CD4-positive, alpha-beta memory T cell (primary cell): ENCODE measurements at regions not wholly inside any gene's neighbourhood (a gene's known extent, or its start where the extent isn't known, plus 50 kb on each side); places are given as distances from the start of the nearest gene placed in this dataset.

Experiments
- CTCF ChIA-PET: fragments of 350-600 bp; sonication (Branson Sonifier 250); formaldehyde crosslinking; loops from one replicate; lab custom pipeline; 2021; ENCODE audit warnings: inconsistent platforms; ENCODE audit not compliant: partially characterized antibody; lab: Charles Lee
- POLR2A ChIA-PET: fragments of 350-600 bp; sonication (Branson Sonifier 250); formaldehyde crosslinking; loops from one replicate; lab custom pipeline; 2021; ENCODE audit not compliant: partially characterized antibody; lab: Charles Lee
- DNase-seq, 5 donors: peaks; one replicate each; pipeline versions ENCODE4 v3.0.0 to v3.0.0-alpha.2; 2020 to 2022; ENCODE audit warnings: mixed read lengths in 1 of 5
- H3K27ac ChIP-seq: one replicate; pipeline ENCODE4 v1.7.0; 2013; ENCODE audit warnings: low read depth, low read length
- H3K27me3 ChIP-seq: 2 replicates; pipeline ENCODE4 v1.7.0; 2013; ENCODE audit warnings: mild to moderate bottlenecking, low read length, moderate library complexity; ENCODE audit not compliant: insufficient read depth
- H3K36me3 ChIP-seq: 2 replicates; pipeline ENCODE4 v1.7.0; 2013; ENCODE audit warnings: mild to moderate bottlenecking, low read length, moderate library complexity; ENCODE audit not compliant: insufficient read depth
- H3K4me1 ChIP-seq: 2 replicates; pipeline ENCODE4 v1.7.0; 2013; ENCODE audit warnings: mild to moderate bottlenecking, low read length, moderate library complexity; ENCODE audit not compliant: insufficient read depth
- H3K4me3 ChIP-seq, 2 donors: one replicate each; pipeline ENCODE4 v1.7.0; 2013; ENCODE audit warnings: low read length in 2 of 2, mild to moderate bottlenecking in 1 of 2
- H3K9me3 ChIP-seq, 2 donors: one replicate each; pipeline ENCODE4 v1.7.0; 2013; ENCODE audit warnings: low read length in 2 of 2, control low read depth in 1 of 2; ENCODE audit not compliant: control insufficient read depth in 1 of 2
- H3K27ac Mint-ChIP-seq, 7 donors: one replicate each; pipeline ENCODE4 v1.8.0; 2020 to 2021; ENCODE audit warnings: mixed read lengths in 7 of 7, mild to moderate bottlenecking in 6 of 7, inconsistent platforms in 3 of 7, moderate library complexity in 3 of 7
- H3K27me3 Mint-ChIP-seq, 2 donors: one replicate each; pipeline ENCODE4 v1.8.0; 2020 to 2021; ENCODE audit warnings: mixed read lengths in 2 of 2
- H3K36me3 Mint-ChIP-seq, 2 donors: one replicate each; pipeline ENCODE4 v1.8.0; 2020 to 2021; ENCODE audit warnings: mixed read lengths in 2 of 2, inconsistent platforms in 1 of 2, mild to moderate bottlenecking in 1 of 2
- H3K4me1 Mint-ChIP-seq, 4 donors: one replicate each; pipeline ENCODE4 v1.8.0; 2020 to 2021; ENCODE audit warnings: mixed read lengths in 4 of 4, mild to moderate bottlenecking in 1 of 4
- H3K4me3 Mint-ChIP-seq, 8 donors: one replicate each; pipeline ENCODE4 v1.8.0; 2020 to 2021; ENCODE audit warnings: mixed read lengths in 8 of 8, mild to moderate bottlenecking in 7 of 8, moderate library complexity in 6 of 8, inconsistent platforms in 3 of 8
- H3K9me3 Mint-ChIP-seq, 8 donors: one replicate each; pipeline ENCODE4 v1.8.0; 2020 to 2021; ENCODE audit warnings: mixed read lengths in 8 of 8, mild to moderate bottlenecking in 5 of 8, inconsistent platforms in 3 of 8, moderate library complexity in 1 of 8
- intact Hi-C: fragments of 100-400 bp; cut with micrococcal nuclease; formaldehyde crosslinking; loops from one replicate; pipeline ENCODE4 v1.15.1; 2023

DNA sequence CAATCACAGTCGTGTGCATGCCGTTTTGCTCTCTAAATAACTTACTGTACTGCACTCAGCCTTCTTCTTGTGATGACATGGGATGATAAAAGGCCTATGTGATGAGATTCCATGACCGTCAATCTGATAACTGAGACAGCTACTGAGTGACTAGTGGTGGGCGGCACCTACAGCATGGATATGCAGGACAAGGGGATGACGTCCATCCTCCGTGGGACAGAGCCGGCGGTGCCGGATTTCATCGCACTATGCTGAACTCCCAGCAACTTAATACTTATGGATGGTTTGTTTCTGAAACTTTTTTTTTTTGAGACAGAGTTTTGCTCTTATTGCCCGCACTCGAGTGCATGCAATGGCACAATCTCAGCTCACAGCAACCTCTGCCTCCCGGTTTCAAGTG lies 146.8 kb upstream of the TSHZ3 start:
- POLR2A ChIA-PET: no interaction called here
- Histone ChIP-seq H3K27me3 (no peaks in the 10 kb centered on the region), H3K9me3 (no peaks in the 10 kb centered on the region), H3K27ac (no peak overlapping the region), H3K36me3 (no peaks in the 10 kb centered on the region), H3K4me1 (no peaks in the 10 kb centered on the region), H3K4me3 (no peak overlapping the region)
- H3K36me3 Mint-ChIP-seq: no peaks in the 10 kb centered on the region
- H3K4me1 Mint-ChIP-seq: no peaks in the 10 kb centered on the region
- H3K27me3 Mint-ChIP-seq: peaks cover 0 to 4% of the 10 kb centered on the region in 2 donors
- intact Hi-C loops: no loop called here
- peaks cover 0 to 2% (median 0%) of the 10 kb centered on the region in 8 donors for H3K9me3 Mint-ChIP-seq
- no peak overlapping the region for H3K4me3 Mint-ChIP-seq
- DNase-seq: no peak
- CTCF ChIA-PET: no interaction called here
- H3K27ac Mint-ChIP-seq: no peak overlapping the region

DNA sequence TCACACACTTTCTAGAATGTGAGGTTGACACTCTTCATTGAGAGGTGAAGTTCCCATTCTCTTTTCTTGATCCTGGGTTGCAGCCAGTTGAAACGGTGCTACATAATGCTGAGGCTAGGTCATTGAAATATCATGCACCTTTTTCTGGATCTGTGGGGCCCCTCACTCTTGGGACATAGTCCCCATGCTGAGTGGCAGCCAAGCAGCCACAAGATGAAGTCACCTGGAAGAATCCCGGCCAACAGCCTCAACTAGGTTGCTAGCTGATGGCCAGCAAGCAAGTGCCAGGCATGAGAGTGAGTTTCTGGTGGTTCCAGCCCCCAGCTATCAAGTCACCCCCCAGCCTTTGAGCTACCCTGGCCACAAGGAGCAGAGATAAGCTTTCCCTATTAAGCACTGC lies 148.5 kb upstream of the TSHZ3 start:
- intact Hi-C loops: no loop called here
- Histone ChIP-seq H3K4me1 (no peaks in the 10 kb centered on the region), H3K27ac (no peak overlapping the region), H3K9me3 (no peaks in the 10 kb centered on the region), H3K36me3 (no peaks in the 10 kb centered on the region), H3K4me3 (no peak overlapping the region), H3K27me3 (no peaks in the 10 kb centered on the region)
- Mint-ChIP-seq H3K9me3 (peaks cover 0 to 2% (median 0%) of the 10 kb centered on the region in 8 donors), H3K27ac (no peak overlapping the region), H3K4me1 (no peaks in the 10 kb centered on the region), H3K4me3 (no peak overlapping the region), H3K27me3 (peaks cover 1 to 6% of the 10 kb centered on the region in 2 donors), H3K36me3 (no peaks in the 10 kb centered on the region)
- ChIA-PET CTCF (no interaction called here), POLR2A (no interaction called here)
- no peak for DNase-seq

DNA sequence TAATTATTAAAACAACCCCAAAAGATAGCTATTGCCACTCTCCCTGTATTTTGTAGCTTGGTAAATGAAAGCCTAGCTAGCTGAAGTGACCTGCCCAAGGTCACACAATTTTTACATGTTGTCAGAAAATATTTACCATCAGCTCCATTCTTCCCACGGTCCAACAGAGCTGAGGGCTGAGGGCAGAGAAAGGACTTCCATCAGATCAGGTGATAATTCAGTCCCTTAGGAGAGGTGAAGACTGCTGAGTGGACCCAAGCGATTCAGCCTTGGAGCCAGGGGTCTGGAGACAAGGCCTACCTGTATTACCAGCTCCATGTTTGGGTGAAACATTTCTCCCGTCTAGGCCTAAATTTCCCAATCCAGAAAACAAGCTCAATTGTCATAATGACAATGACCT lies 149.5 kb upstream of the TSHZ3 start:
- no peaks in the 10 kb centered on the region for H3K4me1 Mint-ChIP-seq
- ChIA-PET POLR2A (no interaction called here), CTCF (no interaction called here)
- peaks cover 0 to 2% (median 0%) of the 10 kb centered on the region in 8 donors for H3K9me3 Mint-ChIP-seq
- H3K9me3 ChIP-seq: no peaks in the 10 kb centered on the region
- H3K27ac Mint-ChIP-seq: no peak overlapping the region
- H3K4me3 Mint-ChIP-seq: no peak overlapping the region
- DNase-seq: no peak
- H3K36me3 Mint-ChIP-seq: no peaks in the 10 kb centered on the region
- no peaks in the 10 kb centered on the region for H3K4me1 ChIP-seq
- intact Hi-C loops: no loop called here
- no peaks in the 10 kb centered on the region for H3K36me3 ChIP-seq
- H3K27ac ChIP-seq: no peak overlapping the region
- H3K27me3 ChIP-seq: no peaks in the 10 kb centered on the region
- H3K4me3 ChIP-seq: no peak overlapping the region
- H3K27me3 Mint-ChIP-seq: peaks cover 3 to 6% of the 10 kb centered on the region in 2 donors

DNA sequence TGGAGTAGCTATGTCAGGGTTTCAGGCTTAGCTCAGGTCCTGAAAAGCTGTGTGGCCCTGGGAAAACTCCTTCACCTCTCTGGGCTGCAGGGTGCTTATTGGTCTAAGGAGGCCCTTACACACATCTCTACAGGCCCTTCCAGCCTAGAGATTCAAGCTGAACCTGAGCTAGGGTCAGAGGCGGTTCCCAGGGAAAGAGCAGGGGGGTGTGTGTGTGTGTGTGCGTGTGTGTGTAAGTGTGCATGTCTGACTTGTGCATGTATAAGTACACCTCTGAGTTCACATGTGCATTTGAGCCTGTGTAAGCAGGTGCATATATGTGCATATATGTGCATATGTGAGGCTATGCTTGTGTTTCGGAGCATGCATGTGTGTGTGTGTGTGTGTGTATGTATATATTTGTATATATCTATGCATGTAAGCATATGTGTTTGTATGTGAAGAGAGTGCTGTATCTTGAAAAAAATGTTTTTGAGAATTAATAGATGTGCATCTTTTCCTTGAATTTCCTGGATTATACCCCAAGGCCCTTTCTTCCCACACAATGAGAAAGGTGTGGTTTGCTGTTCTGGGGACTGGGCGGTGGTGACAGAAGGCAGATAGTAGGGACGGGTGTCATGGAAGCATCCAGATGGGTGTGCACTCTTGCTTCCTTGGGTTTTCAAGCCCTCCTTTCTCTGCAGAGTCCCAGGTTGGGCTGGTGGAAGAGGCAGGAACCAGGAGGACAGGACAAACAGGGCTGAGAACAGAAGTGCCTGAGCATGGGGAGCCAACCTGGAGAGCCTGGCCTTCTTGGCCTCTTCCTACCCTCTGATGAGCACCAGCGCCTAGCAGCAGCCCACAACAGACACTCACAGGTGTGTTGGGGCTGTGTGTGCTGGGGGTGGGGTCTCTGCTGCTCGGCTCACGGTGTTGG lies 150.3 kb upstream of the TSHZ3 start:
- H3K9me3 ChIP-seq: no peaks in the 10 kb centered on the region
- POLR2A ChIA-PET: no interaction called here
- Mint-ChIP-seq H3K27me3 (peaks cover 3 to 6% of the 10 kb centered on the region in 2 donors), H3K27ac (no peak overlapping the region), H3K4me3 (no peak overlapping the region), H3K36me3 (no peaks in the 10 kb centered on the region), H3K4me1 (no peaks in the 10 kb centered on the region), H3K9me3 (peaks cover 0 to 2% (median 0%) of the 10 kb centered on the region in 8 donors)
- no peaks in the 10 kb centered on the region for H3K4me1 ChIP-seq
- intact Hi-C loops: no loop called here
- no peaks in the 10 kb centered on the region for H3K27me3 ChIP-seq
- no peak overlapping the region for H3K27ac ChIP-seq
- CTCF ChIA-PET: no interaction called here
- no peak overlapping the region for H3K4me3 ChIP-seq
- no peak for DNase-seq
- H3K36me3 ChIP-seq: no peaks in the 10 kb centered on the region

DNA sequence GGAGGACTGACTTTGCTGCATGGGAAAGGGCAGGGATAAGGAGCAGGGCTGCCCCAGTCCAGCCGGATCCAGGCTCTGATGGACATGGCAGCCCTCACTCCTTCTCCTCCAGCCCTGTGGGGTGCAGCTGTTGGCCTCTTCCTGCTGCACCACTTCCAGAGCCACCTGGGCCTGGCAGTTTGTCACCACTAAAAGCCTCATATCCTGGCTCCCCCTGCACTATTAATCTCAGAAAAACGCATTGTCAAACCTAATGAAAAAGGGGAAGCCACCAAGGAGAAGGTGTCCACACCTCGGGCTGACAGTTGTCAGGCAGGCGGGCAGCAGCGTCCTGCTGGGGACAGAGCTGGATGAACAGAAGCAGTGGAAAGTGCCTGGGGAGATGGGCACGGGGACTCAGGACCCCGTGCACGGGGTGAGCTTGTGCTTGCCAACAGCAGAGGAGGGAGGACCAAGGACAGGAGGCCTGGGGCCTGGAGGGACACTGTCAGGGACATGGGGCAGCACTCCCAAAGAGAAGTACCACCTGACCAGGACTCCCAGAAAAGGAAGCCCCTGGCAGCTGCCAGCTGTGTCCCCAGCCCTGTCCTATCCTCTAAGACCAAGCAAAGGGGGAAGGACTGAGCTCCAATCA lies 151.1 kb upstream of the TSHZ3 start:
- ChIA-PET CTCF (no interaction called here), POLR2A (no interaction called here)
- H3K9me3 ChIP-seq: no peaks in the 10 kb centered on the region
- Mint-ChIP-seq H3K9me3 (peaks cover 0 to 2% (median 0%) of the 10 kb centered on the region in 8 donors), H3K4me3 (no peak overlapping the region), H3K27ac (no peak overlapping the region), H3K27me3 (peaks cover 3 to 6% of the 10 kb centered on the region in 2 donors), H3K36me3 (no peaks in the 10 kb centered on the region), H3K4me1 (no peaks in the 10 kb centered on the region)
- H3K4me1 ChIP-seq: no peaks in the 10 kb centered on the region
- no peak overlapping the region for H3K4me3 ChIP-seq
- intact Hi-C loops: no loop called here
- H3K36me3 ChIP-seq: no peaks in the 10 kb centered on the region
- H3K27me3 ChIP-seq: no peaks in the 10 kb centered on the region
- H3K27ac ChIP-seq: no peak overlapping the region
- DNase-seq: no peak

DNA sequence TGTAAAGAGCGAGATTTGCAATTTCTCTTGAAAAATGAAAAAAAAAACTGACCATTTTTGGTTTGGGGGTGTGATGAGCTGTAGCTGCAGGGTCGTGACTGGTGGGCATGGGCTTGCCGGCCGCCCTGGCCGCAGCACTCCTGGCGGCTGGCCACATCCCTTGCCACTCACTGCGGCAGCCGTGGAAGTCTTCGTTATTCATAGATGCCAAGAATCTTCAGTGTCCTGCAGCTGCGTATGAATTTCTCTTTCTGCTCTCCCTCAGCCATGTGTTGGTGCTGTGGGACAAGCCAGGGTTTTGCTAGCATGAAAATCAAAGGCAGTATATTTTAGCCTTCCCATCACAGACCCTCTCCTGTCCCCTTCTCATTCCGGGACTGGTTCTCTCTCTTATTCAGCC lies 151.7 kb upstream of the TSHZ3 start:
- Mint-ChIP-seq H3K27me3 (peaks cover 6 to 8% of the 10 kb centered on the region in 2 donors), H3K4me1 (no peaks in the 10 kb centered on the region), H3K4me3 (no peak overlapping the region), H3K27ac (no peak overlapping the region), H3K9me3 (peaks cover 0 to 2% (median 0%) of the 10 kb centered on the region in 8 donors), H3K36me3 (no peaks in the 10 kb centered on the region)
- POLR2A ChIA-PET: no interaction called here
- DNase-seq: no peak
- no peaks in the 10 kb centered on the region for H3K4me1 ChIP-seq
- no peak overlapping the region for H3K4me3 ChIP-seq
- H3K36me3 ChIP-seq: no peaks in the 10 kb centered on the region
- no peak overlapping the region for H3K27ac ChIP-seq
- no peaks in the 10 kb centered on the region for H3K9me3 ChIP-seq
- no peaks in the 10 kb centered on the region for H3K27me3 ChIP-seq
- intact Hi-C loops: no loop called here
- CTCF ChIA-PET: no interaction called here

DNA sequence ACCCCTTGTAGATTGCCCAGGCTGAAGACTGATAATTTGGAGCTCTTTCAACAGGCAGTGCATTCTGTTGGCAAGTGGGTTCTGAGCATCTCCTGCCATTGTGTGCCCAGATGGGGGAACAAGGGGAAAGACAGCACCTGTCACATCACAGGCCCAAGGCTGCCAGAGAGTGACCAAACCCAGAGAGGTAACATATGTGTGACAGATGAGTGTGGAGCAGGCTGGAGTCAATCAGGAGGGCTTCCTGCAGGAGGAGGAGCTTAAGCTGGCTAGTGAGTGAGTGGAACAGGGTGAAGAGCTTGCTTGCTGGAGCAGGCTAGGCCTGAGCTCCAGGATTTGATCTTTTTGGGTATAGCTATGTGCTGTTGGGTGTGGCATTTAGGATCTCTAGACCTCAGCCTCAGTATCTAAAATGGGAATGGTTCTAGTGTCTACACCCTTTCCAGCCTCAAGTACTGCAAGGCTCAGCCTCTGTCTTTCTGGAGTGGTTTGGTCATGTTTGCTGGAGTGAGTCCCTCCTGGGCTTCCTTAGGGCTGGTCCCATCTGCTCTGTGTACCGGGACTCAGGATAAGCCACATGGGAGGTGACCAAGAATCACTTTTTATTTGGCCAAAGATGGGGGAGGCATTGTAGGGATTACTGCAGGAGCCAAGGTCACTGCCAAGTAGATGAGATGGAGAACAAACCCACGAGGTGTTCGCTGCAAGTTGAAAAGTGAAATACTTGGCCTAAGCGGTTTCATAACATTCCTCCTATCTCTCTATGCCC lies 152.4 kb upstream of the TSHZ3 start:
- Histone ChIP-seq H3K4me3 (no peak overlapping the region), H3K36me3 (no peaks in the 10 kb centered on the region), H3K27ac (no peak overlapping the region), H3K4me1 (no peaks in the 10 kb centered on the region), H3K9me3 (no peaks in the 10 kb centered on the region), H3K27me3 (no peaks in the 10 kb centered on the region)
- ChIA-PET CTCF (no interaction called here), POLR2A (no interaction called here)
- intact Hi-C loops: no loop called here
- Mint-ChIP-seq H3K4me3 (peak overlapping the region in 1 of 8 donors; percentile 23), H3K9me3 (peaks cover 0 to 2% (median 0%) of the 10 kb centered on the region in 8 donors), H3K36me3 (no peaks in the 10 kb centered on the region), H3K27me3 (peaks cover 6 to 8% of the 10 kb centered on the region in 2 donors), H3K4me1 (no peaks in the 10 kb centered on the region), H3K27ac (no peak overlapping the region)
- no peak for DNase-seq
